ENCODE measurements at regions not wholly inside any gene's neighbourhood (a gene's known extent, or its start where the extent isn't known, plus 50 kb on each side); places are given as distances from the start of the nearest gene placed in this dataset.

- Histone ChIP-seq H3K79me2 (ENCODE audit: control insufficient read depth, insufficient read depth, low read length, poor library complexity) (no peaks in the 10 kb centered on the region), H3K4me1 (ENCODE audit: control insufficient read depth in 1 of 2, insufficient read depth in 2 of 2, low read length in 2 of 2) (no peaks in the 10 kb centered on the region), H4K91ac (ENCODE audit: low read depth, low read length) (no peak overlapping the region), H3K23ac (ENCODE audit: low read length) (no peak overlapping the region), H2AFZ (ENCODE audit: insufficient read depth, low read length, poor library complexity) (no peak overlapping the region), H3K36me3 (ENCODE audit: control insufficient read depth in 1 of 2, insufficient read depth in 2 of 2, low read length in 2 of 2) (peaks cover 0 to 2% of the 10 kb centered on the region in 2 experiments), H2BK120ac (ENCODE audit: insufficient read depth, low read length, poor library complexity) (no peak overlapping the region), H3K27me3 (ENCODE audit: insufficient read depth, low read length) (no peaks in the 10 kb centered on the region), H3K27ac (ENCODE audit: low read depth, low read length) (no peak overlapping the region), H3K9ac (ENCODE audit: low read length) (no peak overlapping the region), H2BK5ac (ENCODE audit: low read depth, low read length, poor library complexity) (no peak overlapping the region), H2AK5ac (ENCODE audit: low read length) (no peak overlapping the region), H3K4me2 (ENCODE audit: low read length) (no peak overlapping the region), H3K18ac (ENCODE audit: low read length) (no peak overlapping the region), H2BK12ac (ENCODE audit: low read length) (no peak overlapping the region), H4K12ac (ENCODE audit: low read depth, low read length) (no peak overlapping the region), H3K4me3 (ENCODE audit: low read depth, low read length) (no peak overlapping the region), H3K14ac (ENCODE audit: low read length) (no peak overlapping the region), H4K8ac (ENCODE audit: low read depth, low read length) (no peak overlapping the region), H3K4ac (ENCODE audit: low read depth, low read length) (no peak overlapping the region), H3K79me1 (ENCODE audit: low read length) (no peaks in the 10 kb centered on the region), H3K9me3 (ENCODE audit: insufficient read depth, low read depth, low read length) (no peaks in the 10 kb centered on the region)
- no CpG with 5 or more reads among the region's 5 CpGs for WGBS (ENCODE audit: extremely low coverage, insufficient coverage, insufficient read length)
- DNase-seq, result no peak
Observed at GRCh38 chr20:50397058-50397457, 113.1 kb upstream of the PTPN1 start.

DNA sequence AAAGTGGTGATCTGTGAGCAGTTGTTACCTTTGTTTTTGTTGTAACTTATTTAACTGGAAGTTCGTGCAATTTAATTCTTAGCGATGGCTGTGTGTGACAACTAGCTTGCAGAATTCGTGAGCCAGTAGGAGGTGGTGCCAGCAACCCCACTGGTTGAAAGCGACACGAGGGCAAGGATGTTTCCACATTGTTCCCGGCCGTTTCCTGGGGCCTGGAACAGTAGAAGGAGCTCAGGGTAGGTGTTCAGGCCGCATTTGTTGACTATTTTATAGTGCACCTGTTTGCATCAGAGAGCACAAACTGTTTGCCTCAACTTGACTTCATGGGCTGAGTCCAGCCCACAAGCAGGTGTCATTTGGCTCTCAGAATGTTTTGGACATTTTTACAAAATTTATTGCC lies 112.1 kb upstream of the PTPN1 start:
- Histone ChIP-seq H4K91ac (ENCODE audit: low read depth, low read length) (no peak overlapping the region), H3K18ac (ENCODE audit: low read length) (no peak overlapping the region), H4K12ac (ENCODE audit: low read depth, low read length) (no peak overlapping the region), H3K9me3 (ENCODE audit: insufficient read depth, low read depth, low read length) (no peaks in the 10 kb centered on the region), H3K79me1 (ENCODE audit: low read length) (no peaks in the 10 kb centered on the region), H3K4me3 (ENCODE audit: low read depth, low read length) (no peak overlapping the region), H3K36me3 (ENCODE audit: control insufficient read depth in 1 of 2, insufficient read depth in 2 of 2, low read length in 2 of 2) (peaks cover 0 to 2% of the 10 kb centered on the region in 2 experiments), H3K14ac (ENCODE audit: low read length) (no peak overlapping the region), H3K27ac (ENCODE audit: low read depth, low read length) (no peak overlapping the region), H3K4ac (ENCODE audit: low read depth, low read length) (no peak overlapping the region), H3K23ac (ENCODE audit: low read length) (no peak overlapping the region), H3K4me2 (ENCODE audit: low read length) (no peak overlapping the region), H2BK5ac (ENCODE audit: low read depth, low read length, poor library complexity) (no peak overlapping the region), H3K9ac (ENCODE audit: low read length) (no peak overlapping the region), H2BK12ac (ENCODE audit: low read length) (no peak overlapping the region), H3K27me3 (ENCODE audit: insufficient read depth, low read length) (no peaks in the 10 kb centered on the region), H2BK120ac (ENCODE audit: insufficient read depth, low read length, poor library complexity) (no peak overlapping the region), H3K4me1 (ENCODE audit: control insufficient read depth in 1 of 2, insufficient read depth in 2 of 2, low read length in 2 of 2) (no peaks in the 10 kb centered on the region), H4K8ac (ENCODE audit: low read depth, low read length) (no peak overlapping the region), H2AK5ac (ENCODE audit: low read length) (no peak overlapping the region), H3K79me2 (ENCODE audit: control insufficient read depth, insufficient read depth, low read length, poor library complexity) (no peaks in the 10 kb centered on the region), H2AFZ (ENCODE audit: insufficient read depth, low read length, poor library complexity) (peak overlapping the region; percentile 2)
- DNase-seq, result no peak
- no CpG with 5 or more reads among the region's 8 CpGs for WGBS (ENCODE audit: extremely low coverage, insufficient coverage, insufficient read length)

DNA sequence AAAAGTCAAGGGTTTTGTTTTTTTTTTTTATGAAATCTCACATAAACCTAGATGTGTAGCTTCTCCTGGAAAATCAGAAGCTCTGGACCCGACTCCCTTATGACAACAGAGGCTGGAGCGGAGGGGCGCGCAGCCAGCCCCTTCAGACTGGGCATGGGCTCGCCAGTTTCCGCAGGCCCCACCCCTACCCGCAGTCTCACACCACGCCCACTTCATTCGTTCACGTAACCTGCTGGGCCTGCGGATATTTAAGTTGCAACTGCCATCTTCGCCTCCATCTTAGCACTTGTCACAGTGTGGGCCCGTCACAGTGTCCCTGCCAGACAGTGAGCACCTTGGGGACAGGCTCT lies 111.7 kb upstream of the PTPN1 start:
- H3K9me3 ChIP-seq (ENCODE audit: insufficient read depth, low read depth, low read length), result no peaks in the 10 kb centered on the region
- H2AK5ac ChIP-seq (ENCODE audit: low read length), result no peak overlapping the region
- H3K36me3 ChIP-seq (ENCODE audit: control insufficient read depth in 1 of 2, insufficient read depth in 2 of 2, low read length in 2 of 2), result peaks cover 0 to 2% of the 10 kb centered on the region in 2 experiments
- no peak overlapping the region for H3K4me3 ChIP-seq (ENCODE audit: low read depth, low read length)
- H2BK12ac ChIP-seq (ENCODE audit: low read length), result no peak overlapping the region
- no CpG with 5 or more reads among the region's 13 CpGs for WGBS (ENCODE audit: extremely low coverage, insufficient coverage, insufficient read length)
- H3K4me2 ChIP-seq (ENCODE audit: low read length), result no peak overlapping the region
- no peak overlapping the region for H4K91ac ChIP-seq (ENCODE audit: low read depth, low read length)
- no peak overlapping the region for H4K8ac ChIP-seq (ENCODE audit: low read depth, low read length)
- no peak overlapping the region for H2BK120ac ChIP-seq (ENCODE audit: insufficient read depth, low read length, poor library complexity)
- no peaks in the 10 kb centered on the region for H3K79me1 ChIP-seq (ENCODE audit: low read length)
- H3K4me1 ChIP-seq (ENCODE audit: control insufficient read depth in 1 of 2, insufficient read depth in 2 of 2, low read length in 2 of 2), result no peaks in the 10 kb centered on the region
- H3K27me3 ChIP-seq (ENCODE audit: insufficient read depth, low read length), result no peaks in the 10 kb centered on the region
- DNase-seq, result no peak
- no peak overlapping the region for H2BK5ac ChIP-seq (ENCODE audit: low read depth, low read length, poor library complexity)
- no peak overlapping the region for H3K23ac ChIP-seq (ENCODE audit: low read length)
- no peak overlapping the region for H3K18ac ChIP-seq (ENCODE audit: low read length)
- no peak overlapping the region for H3K27ac ChIP-seq (ENCODE audit: low read depth, low read length)
- no peak overlapping the region for H3K14ac ChIP-seq (ENCODE audit: low read length)
- H2AFZ ChIP-seq (ENCODE audit: insufficient read depth, low read length, poor library complexity), result no peak overlapping the region
- no peaks in the 10 kb centered on the region for H3K79me2 ChIP-seq (ENCODE audit: control insufficient read depth, insufficient read depth, low read length, poor library complexity)
- no peak overlapping the region for H3K4ac ChIP-seq (ENCODE audit: low read depth, low read length)
- H3K9ac ChIP-seq (ENCODE audit: low read length), result no peak overlapping the region
- H4K12ac ChIP-seq (ENCODE audit: low read depth, low read length), result no peak overlapping the region

GRCh38 chr20:50398821-50399554 lies 111.2 kb upstream of the PTPN1 start:
- Histone ChIP-seq H3K9ac (ENCODE audit: low read length) (no peak overlapping the region), H2BK5ac (ENCODE audit: low read depth, low read length, poor library complexity) (no peak overlapping the region), H3K79me2 (ENCODE audit: control insufficient read depth, insufficient read depth, low read length, poor library complexity) (no peaks in the 10 kb centered on the region), H4K12ac (ENCODE audit: low read depth, low read length) (no peak overlapping the region), H3K9me3 (ENCODE audit: insufficient read depth, low read depth, low read length) (no peaks in the 10 kb centered on the region), H4K91ac (ENCODE audit: low read depth, low read length) (no peak overlapping the region), H3K4ac (ENCODE audit: low read depth, low read length) (no peak overlapping the region), H3K36me3 (ENCODE audit: control insufficient read depth in 1 of 2, insufficient read depth in 2 of 2, low read length in 2 of 2) (peaks cover 0 to 2% of the 10 kb centered on the region in 2 experiments), H3K4me3 (ENCODE audit: low read depth, low read length) (no peak overlapping the region), H3K14ac (ENCODE audit: low read length) (no peak overlapping the region), H3K79me1 (ENCODE audit: low read length) (no peaks in the 10 kb centered on the region), H3K27me3 (ENCODE audit: insufficient read depth, low read length) (no peaks in the 10 kb centered on the region), H3K18ac (ENCODE audit: low read length) (no peak overlapping the region), H3K23ac (ENCODE audit: low read length) (no peak overlapping the region), H2BK12ac (ENCODE audit: low read length) (no peak overlapping the region), H2AK5ac (ENCODE audit: low read length) (no peak overlapping the region), H2BK120ac (ENCODE audit: insufficient read depth, low read length, poor library complexity) (no peak overlapping the region), H3K27ac (ENCODE audit: low read depth, low read length) (no peak overlapping the region), H3K4me2 (ENCODE audit: low read length) (no peak overlapping the region), H3K4me1 (ENCODE audit: control insufficient read depth in 1 of 2, insufficient read depth in 2 of 2, low read length in 2 of 2) (no peaks in the 10 kb centered on the region), H2AFZ (ENCODE audit: insufficient read depth, low read length, poor library complexity) (no peak overlapping the region), H4K8ac (ENCODE audit: low read depth, low read length) (no peak overlapping the region)
- DNase-seq, result peak in 1 of 2 donors; percentile 36
- WGBS (ENCODE audit: extremely low coverage, insufficient coverage, insufficient read length), result no CpG with 5 or more reads among the region's 20 CpGs
